ENCODE measurements at regions not wholly inside any gene's neighbourhood (a gene's known extent, or its start where the extent isn't known, plus 50 kb on each side); places are given as distances from the start of the nearest gene placed in this dataset.

DNA sequence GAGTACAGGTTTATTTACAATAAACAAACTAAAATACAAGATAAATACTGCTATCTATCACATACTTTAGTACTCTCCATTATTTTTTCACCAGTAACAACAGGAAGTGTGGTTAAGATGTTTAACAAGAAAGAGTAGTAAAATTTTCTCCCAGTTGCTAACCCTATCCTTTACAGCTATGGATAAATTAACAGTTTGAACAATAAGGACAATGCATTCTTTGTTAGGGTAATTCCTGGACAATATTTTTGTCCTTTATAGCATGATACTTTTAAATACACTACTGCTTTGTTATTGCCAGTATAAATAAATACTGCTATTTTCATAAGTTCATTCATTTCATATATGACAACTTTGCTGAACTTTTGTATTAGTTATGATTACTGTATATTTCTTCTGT lies 630.2 kb upstream of the ATXN8OS start:
- H3K36me3 ChIP-seq, result no peaks in the 10 kb centered on the region
- H3K9me3 ChIP-seq (replicated peaks), result peaks cover 24% of the 10 kb centered on the region

GRCh38 chr13:69474011-69474685 lies 633.5 kb upstream of the ATXN8OS start:
- no peak for DNase-seq
- no peak overlapping the region for H3K27ac ChIP-seq (replicated peaks)
- H3K36me3 ChIP-seq, result no peaks in the 10 kb centered on the region
- peaks cover 19% of the 10 kb centered on the region for H3K9me3 ChIP-seq (replicated peaks)
- no peaks in the 10 kb centered on the region for H3K27me3 ChIP-seq (ENCODE audit: low read depth)
- intact Hi-C loops (cut with micrococcal nuclease), result no loop called here
- no peaks in the 10 kb centered on the region for H3K4me1 ChIP-seq
- TF ChIP-seq, protein P1, sequence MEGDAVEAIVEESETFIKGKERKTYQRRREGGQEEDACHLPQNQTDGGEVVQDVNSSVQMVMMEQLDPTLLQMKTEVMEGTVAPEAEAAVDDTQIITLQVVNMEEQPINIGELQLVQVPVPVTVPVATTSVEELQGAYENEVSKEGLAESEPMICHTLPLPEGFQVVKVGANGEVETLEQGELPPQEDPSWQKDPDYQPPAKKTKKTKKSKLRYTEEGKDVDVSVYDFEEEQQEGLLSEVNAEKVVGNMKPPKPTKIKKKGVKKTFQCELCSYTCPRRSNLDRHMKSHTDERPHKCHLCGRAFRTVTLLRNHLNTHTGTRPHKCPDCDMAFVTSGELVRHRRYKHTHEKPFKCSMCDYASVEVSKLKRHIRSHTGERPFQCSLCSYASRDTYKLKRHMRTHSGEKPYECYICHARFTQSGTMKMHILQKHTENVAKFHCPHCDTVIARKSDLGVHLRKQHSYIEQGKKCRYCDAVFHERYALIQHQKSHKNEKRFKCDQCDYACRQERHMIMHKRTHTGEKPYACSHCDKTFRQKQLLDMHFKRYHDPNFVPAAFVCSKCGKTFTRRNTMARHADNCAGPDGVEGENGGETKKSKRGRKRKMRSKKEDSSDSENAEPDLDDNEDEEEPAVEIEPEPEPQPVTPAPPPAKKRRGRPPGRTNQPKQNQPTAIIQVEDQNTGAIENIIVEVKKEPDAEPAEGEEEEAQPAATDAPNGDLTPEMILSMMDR (IDR thresholded peaks at IDR 0.05; ENCODE audit: borderline replicate concordance), result no peak
- no peak overlapping the region for H3K4me3 ChIP-seq

More for the DNA sequence above, 630.2 kb upstream of the ATXN8OS start:
- no peak for DNase-seq
- Histone ChIP-seq H3K4me3 (no peak overlapping the region), H3K27ac (replicated peaks) (no peak overlapping the region), H3K27me3 (ENCODE audit: low read depth) (no peaks in the 10 kb centered on the region), H3K4me1 (no peaks in the 10 kb centered on the region)
- TF ChIP-seq, protein P1 (IDR thresholded peaks at IDR 0.05; ENCODE audit: borderline replicate concordance), result no peak
- intact Hi-C loops (cut with micrococcal nuclease), result no loop called here

DNA sequence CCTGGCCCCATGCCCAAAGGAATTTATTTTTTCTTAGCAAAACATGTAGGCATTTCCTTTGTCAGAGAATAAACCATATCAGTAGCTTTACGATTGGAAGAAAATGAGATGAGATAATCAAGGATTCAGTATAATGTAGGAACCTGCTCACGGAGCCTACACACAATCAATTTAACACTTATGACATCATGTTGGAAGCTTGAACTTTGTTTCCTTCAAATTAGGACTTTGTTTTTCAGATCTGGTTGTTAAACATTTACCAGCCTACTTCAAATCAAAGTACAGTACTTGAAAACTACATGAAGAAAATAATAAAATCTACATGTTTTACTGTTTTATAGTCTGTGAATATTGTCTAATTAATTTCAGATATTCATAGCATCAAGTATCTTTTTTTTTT lies 639.0 kb upstream of the ATXN8OS start:
- Histone ChIP-seq H3K27me3 (ENCODE audit: low read depth) (no peaks in the 10 kb centered on the region), H3K4me1 (no peaks in the 10 kb centered on the region), H3K4me3 (no peak overlapping the region), H3K27ac (replicated peaks) (no peak overlapping the region), H3K36me3 (no peaks in the 10 kb centered on the region), H3K9me3 (replicated peaks) (peaks cover 19% of the 10 kb centered on the region)
- DNase-seq, result no peak
- TF ChIP-seq, protein P1 (IDR thresholded peaks at IDR 0.05; ENCODE audit: borderline replicate concordance), result no peak
- intact Hi-C loops (cut with micrococcal nuclease), result no loop called here

DNA sequence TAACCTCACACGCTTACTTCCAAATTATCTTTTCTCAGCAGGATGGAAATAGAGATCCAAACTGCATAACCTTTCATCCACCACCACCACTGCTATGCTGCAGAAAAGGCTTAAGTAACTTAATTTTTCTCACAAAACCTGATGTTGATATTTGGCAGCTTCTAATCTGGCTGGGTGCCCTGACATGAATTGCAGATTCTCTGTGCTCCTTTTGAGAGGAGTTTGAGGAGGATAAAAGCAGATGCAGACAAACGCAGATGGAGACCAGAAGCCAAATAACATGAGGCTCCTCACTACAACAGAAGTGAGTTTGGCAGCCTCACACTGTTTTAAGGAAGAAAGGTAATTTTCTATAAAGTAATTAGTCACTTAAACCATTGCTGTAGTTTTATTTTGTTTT lies 646.2 kb upstream of the ATXN8OS start:
- TF ChIP-seq, protein P1 (IDR thresholded peaks at IDR 0.05; ENCODE audit: borderline replicate concordance), result no peak
- Histone ChIP-seq H3K27me3 (ENCODE audit: low read depth) (no peaks in the 10 kb centered on the region), H3K9me3 (replicated peaks) (peaks cover 7% of the 10 kb centered on the region), H3K36me3 (no peaks in the 10 kb centered on the region), H3K27ac (replicated peaks) (no peak overlapping the region), H3K4me1 (no peaks in the 10 kb centered on the region), H3K4me3 (no peak overlapping the region)
- intact Hi-C loops (cut with micrococcal nuclease), result no loop called here
- no peak for DNase-seq

GRCh38 chr13:69459346-69459745 lies 648.3 kb upstream of the ATXN8OS start:
- TF ChIP-seq, protein P1 (IDR thresholded peaks at IDR 0.05; ENCODE audit: borderline replicate concordance), result no peak
- no peak overlapping the region for H3K4me3 ChIP-seq
- peaks cover 7% of the 10 kb centered on the region for H3K9me3 ChIP-seq (replicated peaks)
- intact Hi-C loops (cut with micrococcal nuclease), result no loop called here
- no peak overlapping the region for H3K27ac ChIP-seq (replicated peaks)
- no peaks in the 10 kb centered on the region for H3K27me3 ChIP-seq (ENCODE audit: low read depth)
- no peaks in the 10 kb centered on the region for H3K36me3 ChIP-seq
- H3K4me1 ChIP-seq, result no peaks in the 10 kb centered on the region
- no peak for DNase-seq
